ENCODE measurements at regions not wholly inside any gene's neighbourhood (a gene's known extent, or its start where the extent isn't known, plus 50 kb on each side); places are given as distances from the start of the nearest gene placed in this dataset.

DNA sequence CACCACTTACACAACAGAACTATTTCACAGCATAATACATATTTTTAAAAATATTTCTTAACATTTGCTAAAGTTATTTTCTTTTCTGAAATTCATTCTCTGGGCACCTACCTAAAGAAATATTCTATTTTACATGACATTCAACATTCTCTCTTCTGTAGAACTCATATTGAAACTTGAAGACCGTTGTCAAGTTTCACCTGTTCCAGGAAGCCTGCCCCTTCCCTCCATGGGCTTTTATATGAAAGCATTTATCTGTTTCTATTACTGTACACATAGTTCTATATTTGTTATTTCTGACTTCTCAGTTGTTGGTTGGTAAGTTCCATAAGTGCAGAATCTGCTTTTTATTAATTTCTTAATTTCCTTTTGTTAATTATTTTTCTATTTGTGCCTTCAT lies 204.3 kb upstream of the ALCAM start:
- TF ChIP-seq, protein P1, sequence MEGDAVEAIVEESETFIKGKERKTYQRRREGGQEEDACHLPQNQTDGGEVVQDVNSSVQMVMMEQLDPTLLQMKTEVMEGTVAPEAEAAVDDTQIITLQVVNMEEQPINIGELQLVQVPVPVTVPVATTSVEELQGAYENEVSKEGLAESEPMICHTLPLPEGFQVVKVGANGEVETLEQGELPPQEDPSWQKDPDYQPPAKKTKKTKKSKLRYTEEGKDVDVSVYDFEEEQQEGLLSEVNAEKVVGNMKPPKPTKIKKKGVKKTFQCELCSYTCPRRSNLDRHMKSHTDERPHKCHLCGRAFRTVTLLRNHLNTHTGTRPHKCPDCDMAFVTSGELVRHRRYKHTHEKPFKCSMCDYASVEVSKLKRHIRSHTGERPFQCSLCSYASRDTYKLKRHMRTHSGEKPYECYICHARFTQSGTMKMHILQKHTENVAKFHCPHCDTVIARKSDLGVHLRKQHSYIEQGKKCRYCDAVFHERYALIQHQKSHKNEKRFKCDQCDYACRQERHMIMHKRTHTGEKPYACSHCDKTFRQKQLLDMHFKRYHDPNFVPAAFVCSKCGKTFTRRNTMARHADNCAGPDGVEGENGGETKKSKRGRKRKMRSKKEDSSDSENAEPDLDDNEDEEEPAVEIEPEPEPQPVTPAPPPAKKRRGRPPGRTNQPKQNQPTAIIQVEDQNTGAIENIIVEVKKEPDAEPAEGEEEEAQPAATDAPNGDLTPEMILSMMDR (IDR thresholded peaks at IDR 0.05; ENCODE audit: poor library complexity), result no peak
- TF ChIP-seq EZH2phosphoT487 (IDR thresholded peaks at IDR 0.05; ENCODE audit: low read depth, severe bottlenecking, unreplicated experiment) (no peak), EZH2 (IDR thresholded peaks at IDR 0.05; ENCODE audit: borderline replicate concordance) (no peak)
